Right lobe of liver (tissue), 6 donors: ENCODE measurements at regions not wholly inside any gene's neighbourhood (a gene's known extent, or its start where the extent isn't known, plus 50 kb on each side); places are given as distances from the start of the nearest gene placed in this dataset.
"Not testable (repeated sequence)": the region's sequence is repeated elsewhere in the genome, so short reads cannot be mapped to it uniquely, and the experiment has no call there.

Experiments
- ATAC-seq, 4 donors: fragments of 200-7000 bp; cut with Tn5 transposase; one replicate each; pipeline ENCODE4 v1.9.1; 2020; ENCODE audit warnings: mild to moderate bottlenecking in 4 of 4, moderate library complexity in 4 of 4
- DNase-seq, 3 donors: peaks; one replicate each; pipeline ENCODE4 v3.0.0-alpha.2; 2020
- H3K27ac ChIP-seq, 3 donors: fragments of 200-600 bp; one replicate each; pipeline ENCODE4 v1.8.0; 2022
- H3K27me3 ChIP-seq, 2 donors: fragments of 200-600 bp; one replicate each; pipeline ENCODE4 v1.8.0; 2022
- H3K36me3 ChIP-seq, 4 donors: fragments of 200-600 bp; sonication (generic) in 1 of 4; one replicate each; pipeline versions ENCODE4 v1.5.1 to v1.8.0; 2017 to 2022; ENCODE audit warnings: control low read depth in 1 of 4
- H3K4me1 ChIP-seq, 4 donors: fragments of 200-600 bp; sonication (generic) in 1 of 4; one replicate each; pipeline versions ENCODE4 v1.5.1 to v1.8.0; 2017 to 2022; ENCODE audit warnings: control low read depth in 1 of 4
- H3K4me3 ChIP-seq, 3 donors: fragments of 200-600 bp; one replicate each; pipeline ENCODE4 v1.8.0; 2022
- H3K9me3 ChIP-seq, 4 donors: fragments of 200-600 bp; sonication (generic) in 1 of 4; one replicate each; pipeline versions ENCODE4 v1.5.1 to v1.8.0; 2017 to 2022; ENCODE audit warnings: control low read depth in 1 of 4
- WGBS: methylation state at CpG from one replicate; pipeline ENCODE4 v1.1.6; 2018; ENCODE audit warnings: low coverage, low lambda C conversion rate; ENCODE audit not compliant: insufficient coverage; ENCODE audit errors: missing lambda C conversion rate; 5-methylcytosine and 5-hydroxymethylcytosine counted together
- intact Hi-C, 2 donors: fragments of 100-400 bp; cut with DNase I; formaldehyde crosslinking; loops; one replicate each; pipeline versions ENCODE4 v1.11.2 to v1.14.1; 2022
- donor health status: DM: no; HTN: yes; CAD: no.
- donor health status: DM: no; HTN: no; CAD: no.
- donor health status: DM: no; HTN: no; CAD: no.
- donor health status: DM: no; HTN: yes; CAD: no.
- donor health status: DM: no; HTN: yes; CAD: no.

GRCh38 chr1:149321732-149322016, 153.2 kb upstream of the NBPF19 start:
- H3K27ac ChIP-seq, H3K9me3 ChIP-seq, H3K4me1 ChIP-seq, ATAC-seq, DNase-seq, H3K36me3 ChIP-seq, intact Hi-C loops, H3K27me3 ChIP-seq, H3K4me3 ChIP-seq: not testable (repeated sequence)
- no CpG with 5 or more reads among the region's 12 CpGs for WGBS

GRCh38 chr1:149330081-149330335, 144.8 kb upstream of the NBPF19 start:
- H3K4me3 ChIP-seq, H3K36me3 ChIP-seq, intact Hi-C loops, H3K27me3 ChIP-seq, H3K27ac ChIP-seq, DNase-seq, ATAC-seq, H3K9me3 ChIP-seq, H3K4me1 ChIP-seq: not testable (repeated sequence)

- H3K4me3 ChIP-seq, DNase-seq, H3K4me1 ChIP-seq, H3K27ac ChIP-seq, intact Hi-C loops, H3K36me3 ChIP-seq, ATAC-seq, H3K9me3 ChIP-seq, H3K27me3 ChIP-seq: not testable (repeated sequence)
- WGBS: no CpG with 5 or more reads among the region's 2 CpGs
Observed at GRCh38 chr1:149336082-149336481, 138.8 kb upstream of the NBPF19 start.

- H3K9me3 ChIP-seq, H3K36me3 ChIP-seq, H3K4me3 ChIP-seq, intact Hi-C loops, H3K27ac ChIP-seq, DNase-seq, H3K27me3 ChIP-seq, H3K4me1 ChIP-seq: not testable (repeated sequence)
- ATAC-seq: peak; percentile 73 to 83 (median 80)
- no CpG with 5 or more reads among the region's 18 CpGs for WGBS
Observed at GRCh38 chr1:149338221-149338691, 136.6 kb upstream of the NBPF19 start.

- intact Hi-C loops, H3K27ac ChIP-seq, DNase-seq, H3K27me3 ChIP-seq, H3K9me3 ChIP-seq, H3K36me3 ChIP-seq, H3K4me1 ChIP-seq, H3K4me3 ChIP-seq: not testable (repeated sequence)
- no CpG with 5 or more reads among the region's 7 CpGs for WGBS
- peak in 3 of 4 donors; percentile 15 to 36 (median 26) for ATAC-seq
Observed at GRCh38 chr1:149338698-149339097, 136.1 kb upstream of the NBPF19 start.

- H3K27me3 ChIP-seq, DNase-seq, H3K27ac ChIP-seq, ATAC-seq, H3K4me1 ChIP-seq, H3K36me3 ChIP-seq, intact Hi-C loops, H3K9me3 ChIP-seq, H3K4me3 ChIP-seq: not testable (repeated sequence)
- WGBS: no CpG with 5 or more reads among the region's 1 CpG
Observed at GRCh38 chr1:149349448-149349847, 125.4 kb upstream of the NBPF19 start.

- intact Hi-C loops, H3K27me3 ChIP-seq, H3K9me3 ChIP-seq, ATAC-seq, DNase-seq, H3K36me3 ChIP-seq, H3K27ac ChIP-seq, H3K4me3 ChIP-seq, H3K4me1 ChIP-seq: not testable (repeated sequence)
- no CpG with 5 or more reads among the region's 1 CpG for WGBS
Observed at GRCh38 chr1:149352205-149352604, 122.6 kb upstream of the NBPF19 start.

GRCh38 chr1:149354579-149354978, 120.3 kb upstream of the NBPF19 start:
- H3K27ac ChIP-seq, H3K4me3 ChIP-seq, H3K36me3 ChIP-seq, H3K4me1 ChIP-seq, ATAC-seq, H3K27me3 ChIP-seq, DNase-seq, intact Hi-C loops, H3K9me3 ChIP-seq: not testable (repeated sequence)
- WGBS: no CpG with 5 or more reads among the region's 2 CpGs

- H3K4me1 ChIP-seq, H3K27ac ChIP-seq, H3K9me3 ChIP-seq, ATAC-seq, H3K27me3 ChIP-seq, DNase-seq, H3K36me3 ChIP-seq, H3K4me3 ChIP-seq, intact Hi-C loops: not testable (repeated sequence)
- no CpG with 5 or more reads among the region's 1 CpG for WGBS
Observed at GRCh38 chr1:149355748-149356147, 119.1 kb upstream of the NBPF19 start.

GRCh38 chr1:149356152-149356551, 118.7 kb upstream of the NBPF19 start:
- no CpG with 5 or more reads among the region's 4 CpGs for WGBS

GRCh38 chr1:149360351-149360750, 114.5 kb upstream of the NBPF19 start:
- H3K27me3 ChIP-seq, H3K4me1 ChIP-seq, H3K27ac ChIP-seq, intact Hi-C loops, DNase-seq, H3K36me3 ChIP-seq, H3K4me3 ChIP-seq, H3K9me3 ChIP-seq: not testable (repeated sequence)
- no CpG with 5 or more reads among the region's 3 CpGs for WGBS
- ATAC-seq: peak in 2 of 4 donors; percentile 16 to 55

More at GRCh38 chr1:149356152-149356551, 118.7 kb upstream of the NBPF19 start:
- H3K4me1 ChIP-seq, H3K27me3 ChIP-seq, intact Hi-C loops, H3K36me3 ChIP-seq, H3K4me3 ChIP-seq, H3K27ac ChIP-seq, DNase-seq, H3K9me3 ChIP-seq: not testable (repeated sequence)
- ATAC-seq: peak; percentile 62 to 87 (median 78)

- no CpG with 5 or more reads among the region's 2 CpGs for WGBS
- H3K4me3 ChIP-seq, H3K27me3 ChIP-seq, H3K36me3 ChIP-seq, DNase-seq, H3K4me1 ChIP-seq, H3K27ac ChIP-seq, H3K9me3 ChIP-seq, intact Hi-C loops: not testable (repeated sequence)
- peak in 2 of 4 donors; percentile 23 to 38 for ATAC-seq
Observed at GRCh38 chr1:149361310-149361709, 113.5 kb upstream of the NBPF19 start.
